Colonic mucosa (tissue), 4 donors: ENCODE measurements at regions not wholly inside any gene's neighbourhood (a gene's known extent, or its start where the extent isn't known, plus 50 kb on each side); places are given as distances from the start of the nearest gene placed in this dataset.

ENCODE experiments used
- DNase-seq: peaks from one replicate; pipeline ENCODE4 v3.0.0-alpha.2; 2020
- H3K27ac ChIP-seq: fragments of 200-600 bp; one replicate; pipeline ENCODE4 v1.8.0; 2021
- H3K27me3 ChIP-seq: fragments of 200-600 bp; one replicate; pipeline ENCODE4 v1.8.0; 2021
- H3K36me3 ChIP-seq: fragments of 200-600 bp; one replicate; pipeline ENCODE4 v1.8.0; 2021
- H3K4me1 ChIP-seq: fragments of 200-600 bp; one replicate; pipeline ENCODE4 v1.8.0; 2021; ENCODE audit warnings: mild to moderate bottlenecking
- H3K4me3 ChIP-seq: fragments of 200-600 bp; one replicate; pipeline ENCODE4 v1.8.0; 2021
- H3K9ac ChIP-seq, 2 donors: one replicate each; pipeline ENCODE4 v1.7.0; 2013; ENCODE audit warnings: control low read depth in 2 of 2, low read depth in 2 of 2, low read length in 2 of 2
- H3K9me3 ChIP-seq: fragments of 200-600 bp; one replicate; pipeline ENCODE4 v1.8.0; 2021
- CTCF ChIP-seq: fragments of 200-600 bp; IDR thresholded peaks from one replicate; pipeline ENCODE4 v1.8.0; 2022; ENCODE audit warnings: antibody characterized with exemption, mild to moderate bottlenecking
- intact Hi-C: fragments of 100-400 bp; cut with DNase I; formaldehyde crosslinking; loops from one replicate; pipeline ENCODE4 v1.14.1; 2022
- donor health status: healthy.
- donor health status: DM: no; HTN: no; CAD: no.
- donor health status: DM: no; HTN: no; CAD: no.

- DNase-seq, result no peak
- Histone ChIP-seq H3K27me3 (no peaks in the 10 kb centered on the region), H3K4me3 (no peak overlapping the region), H3K9ac (no peak overlapping the region), H3K4me1 (no peaks in the 10 kb centered on the region), H3K36me3 (no peaks in the 10 kb centered on the region), H3K9me3 (no peaks in the 10 kb centered on the region), H3K27ac (no peak overlapping the region)
- intact Hi-C loops, result no loop called here
- no peak for TF ChIP-seq CTCF
These were observed 58.6 kb upstream of the NYAP2 start for GRCh38 chr2:225340923-225341322.

GRCh38 chr2:225337183-225337582 is 62.3 kb upstream of the NYAP2 start:
- no peak overlapping the region for H3K9ac ChIP-seq
- H3K27ac ChIP-seq, result no peak overlapping the region
- H3K4me1 ChIP-seq, result no peaks in the 10 kb centered on the region
- H3K9me3 ChIP-seq, result no peaks in the 10 kb centered on the region
- TF ChIP-seq CTCF, result no peak
- intact Hi-C loops, result no loop called here
- H3K4me3 ChIP-seq, result no peak overlapping the region
- no peak for DNase-seq
- no peaks in the 10 kb centered on the region for H3K36me3 ChIP-seq
- no peaks in the 10 kb centered on the region for H3K27me3 ChIP-seq

GRCh38 chr2:225334514-225334913 is 65.0 kb upstream of the NYAP2 start:
- H3K4me1 ChIP-seq, result no peaks in the 10 kb centered on the region
- H3K27me3 ChIP-seq, result no peaks in the 10 kb centered on the region
- intact Hi-C loops, result no loop called here
- no peak overlapping the region for H3K9ac ChIP-seq
- H3K36me3 ChIP-seq, result no peaks in the 10 kb centered on the region
- DNase-seq, result no peak
- no peaks in the 10 kb centered on the region for H3K9me3 ChIP-seq
- no peak overlapping the region for H3K27ac ChIP-seq
- H3K4me3 ChIP-seq, result no peak overlapping the region
- TF ChIP-seq CTCF, result no peak

- Histone ChIP-seq H3K4me1 (no peaks in the 10 kb centered on the region), H3K36me3 (no peaks in the 10 kb centered on the region), H3K9ac (no peak overlapping the region), H3K27me3 (no peaks in the 10 kb centered on the region), H3K27ac (no peak overlapping the region), H3K9me3 (no peaks in the 10 kb centered on the region), H3K4me3 (no peak overlapping the region)
- intact Hi-C loops, result no loop called here
- no peak for DNase-seq
- no peak for TF ChIP-seq CTCF
These were observed 71.3 kb upstream of the NYAP2 start for GRCh38 chr2:225328192-225328591.

DNA sequence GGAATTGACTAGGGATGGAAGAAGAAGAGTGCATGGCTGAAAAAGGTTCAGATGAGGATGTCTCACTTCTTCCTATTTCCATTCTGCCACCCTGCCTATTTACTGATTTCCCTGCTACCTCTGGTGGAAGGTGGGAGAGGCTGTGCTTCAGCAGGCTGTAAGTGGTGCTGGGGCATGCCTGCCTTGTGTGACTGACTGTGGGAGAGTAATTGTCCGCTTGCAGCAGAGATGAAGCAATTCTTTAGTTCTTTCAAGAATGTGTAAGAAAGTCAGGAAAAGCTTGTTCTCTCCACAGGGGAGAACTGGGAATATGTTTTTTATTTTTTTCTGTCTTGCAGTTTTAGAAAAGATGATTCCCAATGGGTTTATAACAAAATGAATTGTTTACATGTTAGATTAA is 72.5 kb upstream of the NYAP2 start:
- no peak overlapping the region for H3K4me3 ChIP-seq
- H3K27me3 ChIP-seq, result no peaks in the 10 kb centered on the region
- no peaks in the 10 kb centered on the region for H3K36me3 ChIP-seq
- intact Hi-C loops, result no loop called here
- H3K27ac ChIP-seq, result no peak overlapping the region
- no peak for DNase-seq
- no peak for TF ChIP-seq CTCF
- no peak overlapping the region for H3K9ac ChIP-seq
- no peaks in the 10 kb centered on the region for H3K9me3 ChIP-seq
- H3K4me1 ChIP-seq, result no peaks in the 10 kb centered on the region

GRCh38 chr2:225319872-225320271 is 79.6 kb upstream of the NYAP2 start:
- Histone ChIP-seq H3K9ac (no peak overlapping the region), H3K27me3 (no peaks in the 10 kb centered on the region), H3K4me3 (no peak overlapping the region), H3K4me1 (no peaks in the 10 kb centered on the region), H3K9me3 (no peaks in the 10 kb centered on the region), H3K36me3 (no peaks in the 10 kb centered on the region), H3K27ac (no peak overlapping the region)
- DNase-seq, result no peak
- no peak for TF ChIP-seq CTCF
- intact Hi-C loops, result no loop called here
